BLaER1 (cell line): ENCODE measurements at regions not wholly inside any gene's neighbourhood (a gene's known extent, or its start where the extent isn't known, plus 50 kb on each side); places are given as distances from the start of the nearest gene placed in this dataset.
"Not testable (repeated sequence)": the region's sequence is repeated elsewhere in the genome, so short reads cannot be mapped to it uniquely, and the experiment has no call there.

Experiments
- H3K27ac ChIP-seq: shearing (Covaris generic); formaldehyde crosslinking; 2 replicates; pipeline ENCODE4 v1.8.1; 2022
- H3K27me3 ChIP-seq: shearing (Covaris generic); formaldehyde crosslinking; 2 replicates; pipeline ENCODE4 v1.8.1; 2022
- H3K36me3 ChIP-seq: shearing (Covaris generic); formaldehyde crosslinking; 2 replicates; pipeline ENCODE4 v1.8.1; 2022
- H3K4me1 ChIP-seq: shearing (Covaris generic); formaldehyde crosslinking; 2 replicates; pipeline ENCODE4 v1.8.1; 2022
- H3K4me2 ChIP-seq: shearing (Covaris generic); formaldehyde crosslinking; 2 replicates; pipeline ENCODE4 v1.8.1; 2022
- H3K4me3 ChIP-seq: shearing (Covaris generic); formaldehyde crosslinking; 2 replicates; pipeline ENCODE4 v1.8.1; 2022
- H3K9ac ChIP-seq: shearing (Covaris generic); formaldehyde crosslinking; 2 replicates; pipeline ENCODE4 v1.8.1; 2022
- H3K9me3 ChIP-seq: shearing (Covaris generic); formaldehyde crosslinking; 2 replicates; pipeline ENCODE4 v1.8.1; 2022
- H4K20me1 ChIP-seq: shearing (Covaris generic); formaldehyde crosslinking; 2 replicates; pipeline ENCODE4 v1.8.1; 2022
- Cebpa-rat ChIP-seq: shearing (Covaris generic); IDR thresholded peaks from 2 replicates; pipeline ENCODE4 v1.8.1; 2022

DNA sequence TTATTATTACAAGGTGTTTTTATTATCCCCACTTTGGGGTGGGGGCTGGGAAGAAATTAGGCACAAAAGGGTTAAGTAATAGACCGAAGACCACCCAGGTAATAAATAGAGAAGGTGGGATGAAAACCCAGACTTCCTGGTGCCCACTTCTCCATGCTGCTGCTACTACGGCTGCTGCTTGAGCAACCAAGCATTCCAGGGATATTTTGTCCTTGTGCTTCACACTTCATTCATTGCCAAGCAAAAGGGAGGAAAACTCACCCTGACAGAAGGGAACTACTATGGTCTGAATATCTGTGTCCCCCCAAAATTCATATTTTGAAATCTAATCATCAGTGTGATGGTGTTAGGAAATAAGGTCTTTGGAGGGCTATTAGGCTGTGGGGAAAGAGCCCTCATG lies 470.9 kb upstream of the API5 start:
- Histone ChIP-seq H3K9me3 (no peaks in the 10 kb centered on the region), H3K9ac (no peak overlapping the region), H3K4me3 (no peak overlapping the region), H3K4me1 (no peaks in the 10 kb centered on the region), H3K27me3 (no peaks in the 10 kb centered on the region), H3K4me2 (no peak overlapping the region), H4K20me1 (no peaks in the 10 kb centered on the region), H3K27ac (no peak overlapping the region), H3K36me3 (no peaks in the 10 kb centered on the region)
- no peak for TF ChIP-seq Cebpa-rat

DNA sequence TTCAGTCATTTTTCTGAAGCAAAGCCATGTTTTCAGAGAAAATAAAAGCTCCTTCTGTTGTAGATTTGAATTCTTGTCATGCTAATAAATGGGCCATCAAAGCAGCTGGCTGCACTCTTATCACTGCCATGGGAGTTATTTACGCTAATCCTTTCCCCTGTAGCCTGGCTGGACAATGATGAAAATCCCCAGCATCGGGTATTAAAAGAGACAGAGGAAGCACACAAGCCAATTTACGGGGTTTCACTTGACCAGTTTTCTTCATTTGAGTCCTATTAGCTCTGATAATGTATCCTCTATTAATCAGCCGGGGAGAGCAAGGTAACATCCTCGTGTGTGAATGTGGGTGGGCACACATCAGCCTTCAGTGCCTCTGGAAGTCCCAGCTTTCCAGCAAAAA lies 470.2 kb upstream of the API5 start:
- no peaks in the 10 kb centered on the region for H4K20me1 ChIP-seq
- no peak overlapping the region for H3K4me2 ChIP-seq
- H3K4me1 ChIP-seq = no peaks in the 10 kb centered on the region
- no peaks in the 10 kb centered on the region for H3K36me3 ChIP-seq
- no peak overlapping the region for H3K27ac ChIP-seq
- no peak overlapping the region for H3K4me3 ChIP-seq
- no peak for TF ChIP-seq Cebpa-rat
- H3K27me3 ChIP-seq = no peaks in the 10 kb centered on the region
- no peak overlapping the region for H3K9ac ChIP-seq
- no peaks in the 10 kb centered on the region for H3K9me3 ChIP-seq

DNA sequence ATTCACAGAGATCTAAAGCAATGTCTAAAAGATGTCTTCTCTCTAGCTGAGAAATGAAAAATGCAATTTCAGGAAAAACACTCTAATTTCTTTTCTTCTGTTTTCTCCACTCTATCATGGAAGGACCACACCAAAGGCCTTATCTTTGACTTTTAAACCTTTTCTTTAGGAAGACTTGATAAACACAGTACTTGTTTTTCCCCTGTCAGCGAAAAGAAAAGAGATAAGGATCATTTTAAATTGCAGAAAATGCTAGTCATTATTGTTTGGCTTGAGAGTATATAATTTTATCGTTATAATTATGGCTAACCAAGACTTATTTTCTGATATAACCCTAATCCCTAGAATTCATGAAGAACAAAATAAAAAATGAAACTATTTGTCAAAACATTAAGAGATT lies 462.4 kb upstream of the API5 start:
- Histone ChIP-seq H4K20me1 (no peaks in the 10 kb centered on the region), H3K27me3 (no peaks in the 10 kb centered on the region), H3K36me3 (no peaks in the 10 kb centered on the region), H3K9ac (no peak overlapping the region), H3K4me3 (no peak overlapping the region), H3K4me1 (no peaks in the 10 kb centered on the region), H3K4me2 (no peak overlapping the region), H3K9me3 (no peaks in the 10 kb centered on the region), H3K27ac (no peak overlapping the region)
- no peak for TF ChIP-seq Cebpa-rat

DNA sequence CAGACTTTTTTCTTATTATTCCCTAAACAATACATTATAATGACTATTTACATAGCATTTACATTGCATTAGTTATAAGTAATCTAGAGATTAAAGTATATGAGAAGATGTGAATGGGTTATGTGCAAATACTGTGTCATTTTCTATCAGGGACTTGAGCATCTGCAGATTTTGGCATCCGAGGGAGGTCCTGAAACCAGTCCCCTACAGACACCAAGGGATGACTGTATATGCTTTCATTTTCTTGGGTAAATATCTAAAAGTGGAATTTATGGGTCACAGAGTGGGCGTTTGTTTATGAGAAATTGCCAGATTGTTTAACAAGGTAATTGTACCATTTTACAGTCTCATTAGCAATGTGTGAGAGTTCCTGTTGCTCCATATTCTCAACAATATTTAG lies 454.5 kb upstream of the API5 start:
- H3K4me1 ChIP-seq = no peaks in the 10 kb centered on the region
- H3K9me3 ChIP-seq = no peaks in the 10 kb centered on the region
- no peaks in the 10 kb centered on the region for H3K27me3 ChIP-seq
- no peak overlapping the region for H3K4me2 ChIP-seq
- H3K27ac ChIP-seq = no peak overlapping the region
- H3K9ac ChIP-seq = no peak overlapping the region
- H3K4me3 ChIP-seq = no peak overlapping the region
- TF ChIP-seq Cebpa-rat = no peak
- H3K36me3 ChIP-seq = no peaks in the 10 kb centered on the region
- H4K20me1 ChIP-seq = no peaks in the 10 kb centered on the region

DNA sequence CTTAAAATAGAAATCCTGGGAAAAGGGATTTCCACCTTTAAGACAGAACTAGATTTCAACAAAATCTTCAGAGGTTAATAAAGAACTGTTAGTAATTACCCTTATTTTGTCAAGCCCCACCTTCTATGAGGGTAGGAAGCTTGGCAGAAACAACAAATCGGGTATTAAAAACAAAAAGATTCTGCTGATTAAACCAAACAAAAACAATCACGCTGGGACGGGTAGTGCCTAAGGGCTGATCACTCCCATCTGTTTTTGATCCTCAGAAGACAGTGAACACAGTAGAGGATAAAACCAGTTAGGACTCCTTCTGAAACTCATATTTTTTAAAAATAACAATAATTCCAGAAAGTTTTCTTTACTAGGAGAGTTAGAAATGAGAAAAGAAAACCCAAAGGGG lies 441.3 kb upstream of the API5 start:
- H3K27me3 ChIP-seq = no peaks in the 10 kb centered on the region
- no peak overlapping the region for H3K9ac ChIP-seq
- H3K4me3 ChIP-seq = no peak overlapping the region
- no peaks in the 10 kb centered on the region for H4K20me1 ChIP-seq
- no peaks in the 10 kb centered on the region for H3K36me3 ChIP-seq
- no peak overlapping the region for H3K4me2 ChIP-seq
- H3K27ac ChIP-seq = no peak overlapping the region
- no peaks in the 10 kb centered on the region for H3K4me1 ChIP-seq
- no peak for TF ChIP-seq Cebpa-rat
- peaks cover 7% of the 10 kb centered on the region for H3K9me3 ChIP-seq

DNA sequence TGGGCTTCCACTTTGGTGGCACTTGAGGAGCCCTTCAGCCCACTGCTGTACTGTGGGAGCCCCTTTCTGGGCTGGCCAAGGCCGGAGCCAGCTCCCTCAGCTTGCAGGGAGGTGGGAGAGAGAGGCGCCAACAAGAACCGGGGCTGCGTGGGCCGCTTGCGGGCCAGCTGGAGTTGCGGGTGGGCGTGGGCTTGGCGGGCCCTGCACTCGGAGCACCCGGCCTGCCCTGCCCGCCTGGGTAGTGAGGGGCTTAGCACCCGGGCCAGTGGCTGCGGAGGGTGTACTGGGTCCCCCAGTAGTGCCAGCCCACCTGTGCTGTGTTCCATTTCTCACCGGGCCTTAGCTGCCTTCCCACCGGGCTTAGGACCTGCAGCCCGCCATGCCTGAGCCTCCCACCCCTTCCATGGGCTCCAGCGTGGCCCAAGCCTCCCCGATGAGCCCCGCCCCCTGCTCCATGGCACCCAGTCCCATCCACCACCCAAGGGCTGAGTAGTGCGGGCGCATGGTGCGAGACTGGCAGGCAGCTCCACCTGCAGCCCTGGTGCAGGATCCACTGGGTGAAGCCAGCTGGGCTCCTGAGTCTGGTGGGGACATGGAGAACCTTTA lies 437.9 kb upstream of the API5 start:
- not testable (repeated sequence) for H3K4me2 ChIP-seq, H3K27me3 ChIP-seq, H3K4me3 ChIP-seq, H3K27ac ChIP-seq, H4K20me1 ChIP-seq, H3K4me1 ChIP-seq, H3K36me3 ChIP-seq, H3K9ac ChIP-seq, H3K9me3 ChIP-seq

DNA sequence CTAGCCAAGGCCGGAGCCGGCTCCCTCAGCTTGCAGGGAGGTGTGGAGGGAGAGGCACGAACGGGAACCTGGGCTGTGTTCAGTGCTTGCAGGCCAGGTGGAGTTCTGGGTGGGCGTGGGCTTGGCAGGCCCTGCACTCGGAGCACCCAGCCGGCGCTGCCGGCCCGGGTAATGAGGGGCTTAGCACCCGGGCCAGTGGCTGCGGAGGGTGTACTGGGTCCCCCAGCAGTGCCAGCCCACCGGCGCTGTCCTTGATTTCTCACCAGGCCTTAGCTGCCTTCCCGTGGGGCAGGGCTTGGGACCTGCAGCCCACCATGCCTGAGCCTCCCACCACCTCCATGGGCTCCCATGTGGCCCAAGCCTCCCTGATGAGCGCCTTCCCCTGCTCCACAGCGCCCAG lies 430.5 kb upstream of the API5 start:
- not testable (repeated sequence) for H4K20me1 ChIP-seq, H3K9ac ChIP-seq, H3K27ac ChIP-seq, H3K4me1 ChIP-seq, H3K4me3 ChIP-seq, H3K36me3 ChIP-seq, H3K27me3 ChIP-seq, H3K4me2 ChIP-seq
- H3K9me3 ChIP-seq = peaks cover 22% of the 10 kb centered on the region

DNA sequence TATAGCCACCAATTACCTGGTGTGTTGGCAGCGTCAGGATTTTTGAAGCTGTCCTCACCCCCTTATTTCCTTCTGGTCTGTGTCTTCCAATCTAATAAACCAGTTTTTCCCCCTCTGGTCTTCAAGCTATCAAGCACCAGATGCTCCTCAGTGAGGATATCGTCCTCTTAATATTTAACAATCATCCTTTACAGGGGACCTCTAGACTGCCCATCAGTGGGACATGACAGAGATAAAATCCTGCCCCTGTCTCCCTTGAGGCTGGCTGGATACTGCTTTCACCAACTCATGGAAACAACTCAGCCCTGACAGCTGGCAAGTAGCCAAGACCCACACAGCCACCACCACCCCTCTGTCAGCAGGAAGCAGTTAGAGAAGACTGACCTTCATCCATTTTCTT lies 421.0 kb upstream of the API5 start:
- H3K9me3 ChIP-seq = no peaks in the 10 kb centered on the region
- H3K4me2 ChIP-seq = no peak overlapping the region
- H3K36me3 ChIP-seq = no peaks in the 10 kb centered on the region
- H3K27ac ChIP-seq = no peak overlapping the region
- H3K9ac ChIP-seq = no peak overlapping the region
- H4K20me1 ChIP-seq = no peaks in the 10 kb centered on the region
- no peak overlapping the region for H3K4me3 ChIP-seq
- no peak for TF ChIP-seq Cebpa-rat
- 0 out of 2 replicates have a peak, but pooled peaks cover 5% of the 10 kb centered on the region for H3K4me1 ChIP-seq
- H3K27me3 ChIP-seq = no peaks in the 10 kb centered on the region

DNA sequence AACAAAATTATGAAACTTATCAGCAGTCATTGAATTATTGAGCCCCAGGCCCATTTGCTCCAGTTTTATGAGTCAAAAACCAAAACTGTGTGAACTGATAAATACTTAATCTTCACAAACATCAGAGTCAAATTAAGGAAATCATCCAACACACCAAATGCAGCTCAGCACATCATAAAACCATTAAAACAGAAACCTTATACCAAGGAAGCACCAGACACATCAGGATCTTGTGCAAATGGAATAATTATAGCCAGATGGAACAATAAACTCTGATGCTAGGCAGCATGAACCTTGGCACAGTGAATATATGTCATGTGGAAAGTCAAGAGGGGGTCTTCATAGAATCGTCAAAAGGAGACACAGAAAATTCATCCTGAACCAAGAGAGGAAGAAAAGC lies 410.7 kb upstream of the API5 start:
- Histone ChIP-seq H3K9ac (no peak overlapping the region), H3K4me1 (no peaks in the 10 kb centered on the region), H3K4me3 (no peak overlapping the region), H4K20me1 (no peaks in the 10 kb centered on the region), H3K4me2 (no peak overlapping the region), H3K9me3 (no peaks in the 10 kb centered on the region), H3K27me3 (no peaks in the 10 kb centered on the region), H3K27ac (no peak overlapping the region), H3K36me3 (no peaks in the 10 kb centered on the region)
- TF ChIP-seq Cebpa-rat = no peak

DNA sequence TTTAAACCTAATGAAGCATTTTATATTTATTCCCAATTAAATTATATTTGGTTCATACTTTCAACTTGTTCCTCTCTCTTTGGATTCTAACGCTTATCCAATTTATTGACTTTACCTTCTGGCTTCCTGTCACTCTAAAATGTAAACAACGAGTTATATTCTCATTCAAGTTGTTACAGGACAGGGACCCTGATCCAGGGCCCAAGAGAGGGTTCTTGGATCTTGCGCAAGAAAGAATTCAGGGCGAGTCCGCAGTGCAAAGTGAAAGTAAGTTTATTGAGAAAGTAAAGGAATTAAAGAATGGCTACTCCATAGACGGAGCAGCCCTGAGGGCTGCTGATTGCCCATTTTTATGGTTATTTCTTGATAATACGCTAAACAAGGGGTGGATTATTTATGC lies 405.6 kb upstream of the API5 start:
- H3K4me1 ChIP-seq = no peaks in the 10 kb centered on the region
- no peaks in the 10 kb centered on the region for H3K27me3 ChIP-seq
- peak; percentile 39; the same call in 1 of the 2 replicates for TF ChIP-seq Cebpa-rat
- no peak overlapping the region for H3K27ac ChIP-seq
- H3K4me3 ChIP-seq = no peak overlapping the region
- H4K20me1 ChIP-seq = no peaks in the 10 kb centered on the region
- H3K9ac ChIP-seq = no peak overlapping the region
- no peak overlapping the region for H3K4me2 ChIP-seq
- no peaks in the 10 kb centered on the region for H3K36me3 ChIP-seq
- no peaks in the 10 kb centered on the region for H3K9me3 ChIP-seq

DNA sequence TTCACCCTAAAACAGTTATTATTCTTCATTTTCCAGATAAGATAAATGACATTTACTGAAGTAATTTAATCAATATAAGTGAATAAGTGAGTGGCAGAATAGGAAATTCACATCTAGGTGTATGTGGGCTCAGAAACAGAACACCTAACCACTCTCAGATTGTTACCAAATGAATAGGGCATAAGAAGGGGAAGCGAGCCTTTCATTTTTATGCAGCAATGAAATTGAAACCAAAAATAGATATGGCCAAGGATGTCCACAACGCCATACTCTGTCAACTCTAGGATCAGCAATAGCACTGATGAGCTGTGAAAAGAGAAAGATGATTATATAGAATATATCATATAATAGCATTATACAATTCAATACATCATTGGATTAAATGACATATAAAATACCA lies 398.1 kb upstream of the API5 start:
- peaks cover 24% of the 10 kb centered on the region for H3K9me3 ChIP-seq
- H3K4me3 ChIP-seq = no peak overlapping the region
- H3K27me3 ChIP-seq = no peaks in the 10 kb centered on the region
- H3K4me1 ChIP-seq = no peaks in the 10 kb centered on the region
- H3K36me3 ChIP-seq = no peaks in the 10 kb centered on the region
- no peak for TF ChIP-seq Cebpa-rat
- H3K9ac ChIP-seq = no peak overlapping the region
- no peak overlapping the region for H3K27ac ChIP-seq
- H4K20me1 ChIP-seq = no peaks in the 10 kb centered on the region
- no peak overlapping the region for H3K4me2 ChIP-seq
